ENCODE measurements at regions not wholly inside any gene's neighbourhood (a gene's known extent, or its start where the extent isn't known, plus 50 kb on each side); places are given as distances from the start of the nearest gene placed in this dataset.

DNA sequence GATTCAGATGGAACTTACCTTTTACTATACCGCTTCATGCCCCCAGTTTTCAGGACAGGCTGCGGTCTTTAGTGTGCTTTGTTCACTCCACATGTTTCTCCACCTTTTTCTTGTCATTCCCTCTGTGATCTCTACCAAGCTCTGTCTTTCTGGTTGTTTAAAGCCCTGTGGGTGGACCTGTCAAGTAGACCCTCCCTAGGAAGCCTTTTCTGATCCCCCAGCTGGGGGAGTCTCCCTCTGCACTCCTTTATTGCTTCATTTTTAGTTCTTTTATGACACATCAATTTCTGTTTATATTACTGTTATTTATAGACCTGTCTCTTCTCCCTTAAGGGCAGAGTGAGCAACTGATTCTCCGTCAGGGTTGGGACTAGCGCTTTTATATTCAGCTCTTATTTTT is 150.2 kb downstream of the C4orf33 start:
- no peak overlapping the region for H3K9ac ChIP-seq (ENCODE audit: insufficient read depth in 1 of 2, low read length in 2 of 2)
- H3K27ac ChIP-seq (ENCODE audit: low read depth in 1 of 2, low read length in 1 of 2) = no peak overlapping the region
- no peaks in the 10 kb centered on the region for H3K27me3 ChIP-seq (ENCODE audit: control insufficient read depth in 3 of 3, insufficient read depth in 3 of 3, low read length in 2 of 3)
- DNase-seq = no peak
- no peaks in the 10 kb centered on the region for H3K36me3 ChIP-seq (ENCODE audit: control insufficient read depth in 4 of 4, insufficient read depth in 4 of 4, low read length in 4 of 4)
- 90 to 97% methylated on average over 4 of the region's 4 CpGs for WGBS, 2 donors
- TF ChIP-seq, protein P1, sequence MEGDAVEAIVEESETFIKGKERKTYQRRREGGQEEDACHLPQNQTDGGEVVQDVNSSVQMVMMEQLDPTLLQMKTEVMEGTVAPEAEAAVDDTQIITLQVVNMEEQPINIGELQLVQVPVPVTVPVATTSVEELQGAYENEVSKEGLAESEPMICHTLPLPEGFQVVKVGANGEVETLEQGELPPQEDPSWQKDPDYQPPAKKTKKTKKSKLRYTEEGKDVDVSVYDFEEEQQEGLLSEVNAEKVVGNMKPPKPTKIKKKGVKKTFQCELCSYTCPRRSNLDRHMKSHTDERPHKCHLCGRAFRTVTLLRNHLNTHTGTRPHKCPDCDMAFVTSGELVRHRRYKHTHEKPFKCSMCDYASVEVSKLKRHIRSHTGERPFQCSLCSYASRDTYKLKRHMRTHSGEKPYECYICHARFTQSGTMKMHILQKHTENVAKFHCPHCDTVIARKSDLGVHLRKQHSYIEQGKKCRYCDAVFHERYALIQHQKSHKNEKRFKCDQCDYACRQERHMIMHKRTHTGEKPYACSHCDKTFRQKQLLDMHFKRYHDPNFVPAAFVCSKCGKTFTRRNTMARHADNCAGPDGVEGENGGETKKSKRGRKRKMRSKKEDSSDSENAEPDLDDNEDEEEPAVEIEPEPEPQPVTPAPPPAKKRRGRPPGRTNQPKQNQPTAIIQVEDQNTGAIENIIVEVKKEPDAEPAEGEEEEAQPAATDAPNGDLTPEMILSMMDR (IDR thresholded peaks at IDR 0.05; ENCODE audit: control extremely low read depth, extremely low read depth) = no peak
- H3K4me1 ChIP-seq (ENCODE audit: control insufficient read depth in 5 of 5, insufficient read depth in 5 of 5, low read length in 5 of 5) = no peaks in the 10 kb centered on the region
- no peak for ATAC-seq (ENCODE audit: insufficient read depth, low FRiP score)
- H3K9me3 ChIP-seq (ENCODE audit: control insufficient read depth in 4 of 4, insufficient read depth in 3 of 4, low read length in 3 of 4) = no peaks in the 10 kb centered on the region
- no peak overlapping the region for H3K4me3 ChIP-seq

DNA sequence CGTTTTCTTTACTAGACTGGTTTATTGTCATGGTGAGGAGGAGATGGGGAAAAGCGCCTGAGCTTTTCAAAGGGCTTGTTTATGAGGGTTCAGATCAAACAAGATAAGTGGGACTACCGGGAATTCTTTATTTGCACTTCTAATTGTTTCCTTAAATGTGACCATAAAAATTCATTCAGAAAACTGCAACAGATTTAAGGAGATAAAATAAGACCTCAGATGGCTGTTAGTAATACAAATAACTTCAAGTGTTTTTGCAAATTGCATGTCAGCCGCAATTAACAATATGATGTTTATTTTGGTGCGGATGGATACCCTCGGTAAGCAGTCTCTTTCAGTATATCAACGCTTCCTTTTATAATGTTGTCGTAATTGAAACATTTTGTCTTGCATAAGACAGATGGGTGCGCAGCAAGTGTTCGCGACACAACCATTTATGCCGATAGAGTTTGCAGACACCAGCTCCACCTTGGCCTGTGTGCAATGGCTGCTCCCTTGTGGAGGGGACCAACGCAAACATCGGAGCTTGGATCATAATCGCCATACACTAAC is 151.0 kb downstream of the C4orf33 start:
- DNase-seq = no peak
- Histone ChIP-seq H3K4me3 (no peak overlapping the region), H3K9ac (ENCODE audit: insufficient read depth in 1 of 2, low read length in 2 of 2) (no peak overlapping the region), H3K27me3 (ENCODE audit: control insufficient read depth in 3 of 3, insufficient read depth in 3 of 3, low read length in 2 of 3) (no peaks in the 10 kb centered on the region), H3K27ac (ENCODE audit: low read depth in 1 of 2, low read length in 1 of 2) (no peak overlapping the region), H3K36me3 (ENCODE audit: control insufficient read depth in 4 of 4, insufficient read depth in 4 of 4, low read length in 4 of 4) (no peaks in the 10 kb centered on the region), H3K4me1 (ENCODE audit: control insufficient read depth in 5 of 5, insufficient read depth in 5 of 5, low read length in 5 of 5) (no peaks in the 10 kb centered on the region), H3K9me3 (ENCODE audit: control insufficient read depth in 4 of 4, insufficient read depth in 3 of 4, low read length in 3 of 4) (no peaks in the 10 kb centered on the region)
- whole genome bisulfite sequencing, 2 donors = 71% methylated on average over 15 of the region's 15 CpGs
- ATAC-seq (ENCODE audit: insufficient read depth, low FRiP score) = no peak
- TF ChIP-seq, protein P1 (IDR thresholded peaks at IDR 0.05; ENCODE audit: control extremely low read depth, extremely low read depth) = no peak

- no peak for ATAC-seq (ENCODE audit: insufficient read depth, low FRiP score)
- no peak overlapping the region for H3K4me3 ChIP-seq
- H3K36me3 ChIP-seq (ENCODE audit: control insufficient read depth in 4 of 4, insufficient read depth in 4 of 4, low read length in 4 of 4) = no peaks in the 10 kb centered on the region
- WGBS, 2 donors = 79 to 92% methylated on average over 1 of the region's 1 CpG
- no peaks in the 10 kb centered on the region for H3K9me3 ChIP-seq (ENCODE audit: control insufficient read depth in 4 of 4, insufficient read depth in 3 of 4, low read length in 3 of 4)
- no peak for DNase-seq
- no peak overlapping the region for H3K9ac ChIP-seq (ENCODE audit: insufficient read depth in 1 of 2, low read length in 2 of 2)
- H3K4me1 ChIP-seq (ENCODE audit: control insufficient read depth in 5 of 5, insufficient read depth in 5 of 5, low read length in 5 of 5) = no peaks in the 10 kb centered on the region
- no peaks in the 10 kb centered on the region for H3K27me3 ChIP-seq (ENCODE audit: control insufficient read depth in 3 of 3, insufficient read depth in 3 of 3, low read length in 2 of 3)
- no peak overlapping the region for H3K27ac ChIP-seq (ENCODE audit: low read depth in 1 of 2, low read length in 1 of 2)
- TF ChIP-seq, protein P1 (IDR thresholded peaks at IDR 0.05; ENCODE audit: control extremely low read depth, extremely low read depth) = no peak
These were observed 152.7 kb downstream of the C4orf33 start for GRCh38 chr4:129248621-129249020.

DNA sequence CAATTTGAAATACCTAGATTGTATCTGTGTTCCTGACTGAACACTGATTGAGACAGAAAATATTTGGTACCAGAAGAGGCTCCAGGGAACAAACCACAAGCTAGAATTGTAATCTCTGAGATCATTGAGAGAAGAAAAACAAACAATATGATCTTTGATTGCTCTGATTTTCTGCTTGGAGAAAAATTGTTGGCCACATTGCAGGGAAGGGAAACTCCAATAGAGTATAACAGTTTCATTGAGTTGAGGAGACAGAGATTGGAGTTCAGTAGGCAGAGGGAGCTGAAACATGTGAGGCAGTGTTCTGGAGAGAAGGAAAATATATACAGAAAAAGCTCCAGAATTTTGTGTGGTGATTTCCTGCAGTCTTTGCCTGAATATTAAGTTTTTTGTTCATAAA is 158.2 kb downstream of the C4orf33 start:
- Histone ChIP-seq H3K4me3 (no peak overlapping the region), H3K27ac (ENCODE audit: low read depth in 1 of 2, low read length in 1 of 2) (no peak overlapping the region), H3K9me3 (ENCODE audit: control insufficient read depth in 4 of 4, insufficient read depth in 3 of 4, low read length in 3 of 4) (peaks cover 0 to 3% (median 0%) of the 10 kb centered on the region in 4 donors), H3K9ac (ENCODE audit: insufficient read depth in 1 of 2, low read length in 2 of 2) (no peak overlapping the region), H3K4me1 (ENCODE audit: control insufficient read depth in 5 of 5, insufficient read depth in 5 of 5, low read length in 5 of 5) (no peaks in the 10 kb centered on the region), H3K36me3 (ENCODE audit: control insufficient read depth in 4 of 4, insufficient read depth in 4 of 4, low read length in 4 of 4) (no peaks in the 10 kb centered on the region), H3K27me3 (ENCODE audit: control insufficient read depth in 3 of 3, insufficient read depth in 3 of 3, low read length in 2 of 3) (no peaks in the 10 kb centered on the region)
- ATAC-seq (ENCODE audit: insufficient read depth, low FRiP score) (no peak), DNase-seq (no peak)
- TF ChIP-seq, protein P1 (IDR thresholded peaks at IDR 0.05; ENCODE audit: control extremely low read depth, extremely low read depth) = no peak

Measured in lung (tissue), 11 donors.